ENCODE measurements at regions not wholly inside any gene's neighbourhood (a gene's known extent, or its start where the extent isn't known, plus 50 kb on each side); places are given as distances from the start of the nearest gene placed in this dataset.
"Not testable (repeated sequence)": the region's sequence is repeated elsewhere in the genome, so short reads cannot be mapped to it uniquely, and the experiment has no call there.

DNA sequence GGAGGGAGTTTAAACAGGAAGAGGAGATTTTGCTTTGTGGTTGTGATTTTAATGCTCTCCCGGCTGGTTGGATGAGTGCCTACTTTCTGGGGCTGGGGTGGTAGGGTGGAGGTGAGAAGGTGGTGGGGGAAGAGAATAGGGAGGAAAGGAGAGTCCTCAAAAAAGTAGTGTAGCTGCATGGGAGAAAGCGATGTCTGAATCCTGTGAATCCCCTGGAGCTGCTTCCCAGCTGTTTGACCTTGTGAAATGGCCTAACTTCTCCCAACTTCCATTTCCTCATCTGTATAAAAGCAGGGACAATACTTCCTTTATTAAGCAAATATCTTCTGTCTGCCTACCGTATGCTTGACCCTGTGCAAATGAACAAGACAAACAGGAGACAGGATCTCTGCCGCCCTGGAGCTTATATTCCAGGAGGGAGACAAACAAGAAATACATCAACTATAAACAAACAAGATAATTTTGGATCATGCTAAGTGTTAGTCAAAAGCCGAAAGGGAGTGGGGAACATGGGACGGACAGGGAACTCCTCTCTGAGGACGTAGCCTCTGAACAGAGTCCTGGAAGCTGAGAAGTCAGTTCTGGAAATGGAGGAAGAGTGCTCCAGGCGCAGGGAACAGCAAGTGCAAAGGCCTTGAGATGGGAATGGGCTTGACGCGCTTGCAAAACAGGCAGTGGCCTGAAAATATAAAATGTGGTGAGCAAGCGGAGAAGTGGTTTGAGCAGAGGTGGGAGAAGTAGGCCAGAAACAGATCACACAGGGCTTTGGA lies 103.5 kb downstream of the SPRY4 start:
- DNase-seq = no peak

DNA sequence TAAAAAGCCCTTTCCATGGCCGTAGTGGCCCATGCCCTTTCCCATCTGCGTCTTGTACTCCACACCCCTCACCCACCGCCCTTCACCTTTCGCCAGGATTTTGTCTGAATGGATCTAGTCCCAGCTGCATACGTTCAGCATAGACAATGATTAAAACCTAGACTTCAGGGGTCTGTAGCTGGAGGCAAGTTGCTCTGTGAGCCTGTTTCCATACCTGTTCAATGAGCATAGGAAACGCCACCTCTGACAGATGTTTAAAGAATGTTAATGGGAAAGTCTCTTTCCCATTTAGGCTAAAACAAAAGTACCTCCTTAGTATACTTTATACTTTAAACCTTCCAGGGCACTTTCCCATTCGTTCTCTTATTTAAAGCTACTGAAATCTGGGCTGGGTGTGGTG lies 105.7 kb downstream of the SPRY4 start:
- DNase-seq = no peak

DNA sequence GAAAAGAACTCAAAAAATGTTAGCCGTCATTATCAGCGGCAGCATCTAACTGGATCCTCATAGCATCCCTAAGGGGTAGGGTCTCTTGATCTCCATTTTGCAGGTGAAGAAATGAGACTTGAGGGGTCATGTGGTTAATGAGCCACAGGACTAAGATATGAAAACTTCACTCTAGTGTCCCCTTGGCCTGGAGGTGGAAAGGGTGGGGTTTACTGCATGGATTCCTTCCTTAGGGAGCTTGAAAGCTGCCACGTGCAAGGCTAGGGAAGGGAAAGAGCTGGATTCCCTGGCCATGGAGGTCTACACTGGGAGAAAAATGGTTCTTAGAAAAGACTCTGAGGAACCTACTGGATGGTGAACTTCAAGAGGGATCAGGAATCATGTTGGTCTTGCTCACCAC lies 107.9 kb downstream of the SPRY4 start:
- DNase-seq = no peak

DNA sequence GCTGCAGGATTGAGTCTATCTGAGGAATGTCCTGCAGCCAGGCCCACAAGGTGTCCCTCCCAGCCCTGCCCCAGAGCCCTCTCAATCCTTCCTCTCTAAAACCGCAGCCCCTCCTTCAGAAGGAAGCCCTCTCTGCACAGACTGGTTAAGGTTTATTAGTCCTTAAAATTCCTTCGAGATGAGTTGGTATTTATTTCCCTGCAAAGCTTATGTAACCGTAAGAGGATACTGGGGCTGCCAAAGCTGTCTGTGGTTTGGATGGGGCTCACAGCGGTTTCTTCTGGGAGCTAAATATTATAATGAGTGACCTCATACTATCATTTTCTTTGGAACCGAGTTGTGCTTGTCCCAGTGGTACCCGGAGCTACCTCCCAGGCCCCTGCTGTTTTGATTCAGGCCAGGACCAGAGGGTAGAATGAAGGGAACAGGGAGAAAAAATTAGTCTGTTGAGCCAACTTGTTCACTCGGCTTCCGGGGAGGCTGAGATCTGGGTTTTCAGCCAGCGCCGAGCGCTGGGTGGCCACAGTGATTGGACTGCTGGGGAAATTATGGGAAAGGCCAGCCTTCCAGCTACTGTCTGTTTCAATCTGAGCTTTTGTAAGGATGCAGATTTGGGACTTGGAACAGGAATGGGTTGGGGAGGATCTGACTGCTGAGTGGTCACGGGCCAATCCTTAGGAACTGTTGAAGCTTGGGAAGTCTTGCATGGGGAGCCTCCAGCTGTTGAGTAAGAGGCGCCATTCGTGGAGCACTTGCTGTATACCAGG lies 107.5 kb downstream of the NDFIP1 start:
- DNase-seq = no peak

DNA sequence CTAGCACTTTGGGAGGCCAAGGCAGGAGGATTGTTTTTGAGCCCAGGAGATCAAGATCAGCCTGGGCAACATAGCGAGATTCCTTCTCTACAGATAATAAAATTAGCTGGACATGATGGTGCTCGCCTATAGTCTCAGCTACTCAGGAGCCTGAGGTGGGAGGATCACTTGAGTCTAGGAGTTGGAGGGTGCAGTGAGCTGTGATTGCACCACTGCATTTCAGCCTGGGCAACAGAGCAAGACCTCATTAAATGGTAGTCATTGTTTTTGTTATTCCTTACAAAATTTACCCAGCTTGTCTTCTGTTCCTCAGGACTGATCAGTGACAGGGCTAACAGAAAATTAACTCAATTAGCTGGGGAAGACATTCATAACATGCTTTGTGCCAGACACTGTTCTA lies 104.5 kb downstream of the NDFIP1 start:
- DNase-seq = no peak

DNA sequence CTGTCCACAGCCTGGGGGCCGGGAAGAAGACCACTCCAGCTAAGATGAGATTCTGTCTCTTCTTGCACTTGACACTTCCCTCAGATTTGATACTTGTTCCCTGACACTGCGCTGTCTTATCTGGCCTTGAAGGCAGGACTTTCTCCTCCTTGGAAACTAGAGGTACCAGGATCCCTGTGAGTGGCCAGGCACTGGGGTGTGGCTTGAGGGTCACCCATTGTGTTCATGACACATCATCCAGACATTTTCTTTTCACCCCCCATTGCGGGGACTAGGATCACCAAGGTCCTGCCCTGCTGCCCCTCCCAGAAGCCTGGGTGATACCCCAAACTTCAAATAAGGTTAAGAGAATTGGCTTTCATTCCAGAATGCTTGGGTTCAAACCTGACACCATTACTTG lies 103.3 kb downstream of the NDFIP1 start:
- DNase-seq = no peak

DNA sequence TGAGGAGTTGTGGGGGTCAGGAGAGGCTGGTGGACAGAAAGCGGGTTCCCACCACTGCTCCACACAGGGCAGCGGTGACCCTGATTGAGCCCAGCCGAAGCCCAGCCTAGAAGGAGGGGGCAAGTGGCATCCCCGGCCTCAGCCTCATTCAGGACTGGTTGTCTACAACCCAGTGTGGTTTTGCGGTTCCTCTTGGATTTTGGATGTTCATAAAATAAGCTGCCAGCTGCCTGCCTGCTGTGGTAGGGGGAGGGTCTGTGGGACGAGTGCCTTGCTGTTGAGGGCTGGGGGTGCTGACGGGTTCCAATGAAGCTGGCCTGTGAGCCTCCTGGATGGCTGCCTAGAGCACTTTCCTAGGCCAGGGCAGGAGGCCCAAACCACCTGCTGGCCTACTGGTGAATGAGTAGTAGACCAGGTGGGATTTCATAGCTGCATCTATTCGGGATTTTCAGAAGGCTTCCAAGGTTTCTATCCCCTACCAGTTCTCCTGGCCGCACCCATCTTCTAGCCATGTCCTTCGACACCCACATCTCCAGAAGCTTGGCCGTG lies 102.4 kb downstream of the NDFIP1 start:
- DNase-seq = no peak

DNA sequence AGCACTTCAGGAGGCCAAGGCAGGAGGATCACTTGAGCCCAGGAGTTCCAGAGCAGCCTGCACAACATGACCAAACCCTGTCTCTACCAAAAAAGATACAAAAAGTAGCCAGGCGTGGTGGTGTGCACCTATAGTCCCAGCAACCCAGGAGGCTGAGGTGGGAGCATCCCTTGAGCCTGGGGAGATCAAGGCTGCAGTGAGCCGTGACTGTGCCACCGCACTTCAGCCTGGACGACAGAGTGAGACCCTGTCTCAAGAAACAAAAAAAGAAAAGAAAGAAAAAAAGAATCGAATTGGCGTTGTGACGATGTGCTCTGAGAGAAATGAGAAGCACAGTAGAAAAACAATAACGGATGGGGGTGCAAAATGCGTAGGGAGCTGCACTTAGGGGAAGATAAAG lies 101.4 kb downstream of the NDFIP1 start:
- DNase-seq = no peak

DNA sequence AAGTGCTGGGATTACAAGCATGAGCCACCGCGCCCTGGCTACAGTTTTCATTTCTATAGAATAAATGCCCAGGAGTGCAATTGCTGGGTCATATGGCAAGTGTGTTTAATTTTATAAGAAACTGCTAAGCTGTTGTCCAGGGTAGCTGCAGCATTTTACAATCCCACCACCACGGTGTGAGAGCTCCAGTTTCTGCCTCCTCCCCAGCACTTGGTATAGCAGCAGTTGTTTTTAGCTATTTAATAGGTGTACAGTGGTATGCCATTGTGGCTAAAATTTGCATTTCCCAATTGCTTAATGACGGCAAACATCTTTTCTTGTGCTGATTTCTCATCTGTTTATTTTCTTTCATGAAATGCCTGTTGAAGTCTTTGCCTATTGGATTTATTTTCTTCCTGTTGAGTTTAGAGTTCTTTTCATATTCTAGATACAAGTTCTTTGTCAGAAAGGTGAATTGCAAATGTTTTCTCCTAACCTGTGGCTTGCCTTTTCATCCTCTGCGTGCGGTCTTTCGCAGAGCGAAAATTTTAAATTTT lies 100.3 kb downstream of the NDFIP1 start:
- no peak for DNase-seq

DNA sequence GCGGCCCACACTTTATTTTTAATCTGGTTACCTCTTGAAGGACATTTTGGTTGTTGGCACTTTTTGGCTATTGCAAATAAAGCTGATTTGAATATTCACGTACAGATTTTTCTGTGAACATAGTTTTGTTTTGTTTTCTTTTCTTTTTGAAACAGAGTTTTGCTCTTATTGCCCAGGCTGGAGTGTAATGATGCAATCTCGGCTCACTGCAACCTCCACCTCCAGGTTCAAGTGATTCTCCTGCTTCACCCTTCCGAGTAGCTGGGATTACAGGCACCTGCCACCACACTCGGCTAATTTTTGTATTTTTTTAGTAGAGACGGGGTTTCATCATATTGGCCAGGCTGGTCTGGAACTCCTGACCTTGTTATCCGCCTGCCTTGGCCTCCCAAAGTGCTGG lies 99.7 kb downstream of the NDFIP1 start:
- not testable (repeated sequence) for DNase-seq

DNA sequence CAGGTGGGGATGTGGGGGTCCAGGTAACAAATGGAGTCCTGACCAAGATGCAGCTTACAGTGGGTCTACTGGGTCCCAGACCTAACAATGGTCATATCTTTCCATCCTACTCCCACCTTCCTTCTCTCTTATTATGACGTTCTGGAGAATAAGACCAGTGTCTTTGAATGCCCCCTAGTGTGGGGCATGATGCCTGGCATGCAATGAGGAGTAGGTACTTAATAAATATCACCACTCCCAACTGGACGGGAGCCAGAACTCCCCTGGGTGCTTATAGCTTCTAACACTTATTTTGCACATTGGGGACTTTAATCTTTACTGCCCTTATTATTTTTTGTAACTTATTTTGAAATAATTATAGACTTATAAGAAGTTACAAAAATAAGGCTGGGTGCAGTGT lies 98.2 kb downstream of the NDFIP1 start:
- DNase-seq = no peak

DNA sequence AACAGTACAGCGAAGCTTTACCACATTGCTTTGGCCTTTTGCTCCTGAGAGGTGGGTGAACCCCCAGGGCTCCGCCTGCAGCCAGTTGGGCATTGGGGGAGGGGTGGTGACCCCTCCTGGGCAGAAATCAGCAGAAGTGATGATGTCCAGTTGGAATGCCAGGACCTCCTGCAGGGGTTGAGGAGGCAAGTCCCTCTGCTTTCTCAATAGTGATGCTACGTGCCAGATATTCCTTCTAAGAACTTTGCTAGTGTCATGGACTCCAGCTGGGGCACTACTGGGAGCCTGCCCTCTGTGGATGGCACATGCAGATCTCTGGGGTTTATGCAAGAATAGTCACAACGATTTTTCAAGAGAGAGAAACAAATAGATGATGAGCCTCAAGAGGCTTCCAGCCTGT lies 95.6 kb downstream of the NDFIP1 start:
- DNase-seq = no peak

Measured in NCI-H2081 (cell line).